GM23338 (cell line): ENCODE measurements at regions not wholly inside any gene's neighbourhood (a gene's known extent, or its start where the extent isn't known, plus 50 kb on each side); places are given as distances from the start of the nearest gene placed in this dataset.

ENCODE experiments used
- ATAC-seq: fragments of 200-7000 bp; cut with Tn5 transposase; 3 replicates; pipeline ENCODE4 v1.9.1; 2020
- DNase-seq: peaks from one replicate; pipeline ENCODE4 v3.0.0-alpha.2; 2015; ENCODE audit warnings: low spot score
- H2AFZ ChIP-seq: fragments of 200-600 bp; sonication (generic); 2 replicates; pipeline ENCODE4 v1.8.0; 2016; ENCODE audit warnings: antibody characterized with exemption, mild to moderate bottlenecking, moderate library complexity
- H3F3A ChIP-seq: fragments of 200-600 bp; sonication (generic); replicated peaks from 2 replicates; pipeline ENCODE4 v1.8.0; 2017; ENCODE audit warnings: antibody characterized with exemption, mixed run types, low read depth
- H3K27ac ChIP-seq: fragments of 200-600 bp; sonication (generic); 2 replicates; pipeline ENCODE4 v1.6.1; 2016; ENCODE audit warnings: low read depth
- H3K27me3 ChIP-seq: fragments of 200-600 bp; sonication (generic); 2 replicates; pipeline ENCODE4 v1.8.0; 2016; ENCODE audit warnings: mild to moderate bottlenecking, mixed run types, moderate library complexity; ENCODE audit not compliant: insufficient read depth
- H3K36me3 ChIP-seq: fragments of 200-600 bp; sonication (generic); 2 replicates; pipeline ENCODE4 v1.8.0; 2016; ENCODE audit warnings: mild to moderate bottlenecking; ENCODE audit not compliant: insufficient read depth
- H3K4me1 ChIP-seq: fragments of 200-600 bp; sonication (generic); 2 replicates; pipeline ENCODE4 v1.8.0; 2016; ENCODE audit warnings: mild to moderate bottlenecking, moderate library complexity; ENCODE audit not compliant: insufficient read depth
- H3K4me2 ChIP-seq: fragments of 200-600 bp; sonication (generic); 2 replicates; pipeline ENCODE4 v1.7.1; 2017; ENCODE audit warnings: mixed run types
- H3K4me3 ChIP-seq: fragments of 200-600 bp; sonication (generic); 2 replicates; pipeline ENCODE4 v1.6.1; 2016; ENCODE audit warnings: mixed run types
- H3K79me2 ChIP-seq: fragments of 200-600 bp; sonication (generic); replicated peaks from 2 replicates; pipeline ENCODE4 v1.8.0; 2017; ENCODE audit warnings: mild to moderate bottlenecking; ENCODE audit not compliant: insufficient read depth
- H3K9me2 ChIP-seq: fragments of 200-600 bp; sonication (generic); 2 replicates; pipeline ENCODE4 v1.8.0; 2017; ENCODE audit not compliant: insufficient read depth
- H4K20me1 ChIP-seq: fragments of 200-600 bp; sonication (generic); replicated peaks from 2 replicates; pipeline ENCODE4 v1.8.0; 2017; ENCODE audit warnings: mild to moderate bottlenecking; ENCODE audit not compliant: insufficient read depth
- H3K27ac Mint-ChIP-seq: 2 replicates; pipeline ENCODE4 v1.8.0; 2020; ENCODE audit warnings: inconsistent platforms, mild to moderate bottlenecking, moderate library complexity, mixed read lengths
- H3K27me3 Mint-ChIP-seq: 3 replicates; pipeline ENCODE4 v1.8.0; 2022; ENCODE audit warnings: low read depth, mild to moderate bottlenecking, moderate library complexity, mixed read lengths, inconsistent platforms; ENCODE audit not compliant: insufficient read depth, poor library complexity
- H3K36me3 Mint-ChIP-seq: 3 replicates; pipeline ENCODE4 v1.8.0; 2021; ENCODE audit warnings: low read depth, mild to moderate bottlenecking, inconsistent platforms, moderate library complexity, mixed read lengths
- H3K4me1 Mint-ChIP-seq: 3 replicates; pipeline ENCODE4 v1.8.0; 2020; ENCODE audit warnings: mild to moderate bottlenecking, inconsistent platforms, mixed read lengths
- H3K4me3 Mint-ChIP-seq: 3 replicates; pipeline ENCODE4 v1.8.0; 2021; ENCODE audit warnings: moderate library complexity, mild to moderate bottlenecking, inconsistent platforms, mixed read lengths
- H3K9me3 Mint-ChIP-seq: 3 replicates; pipeline ENCODE4 v1.8.0; 2020; ENCODE audit warnings: moderate library complexity, mild to moderate bottlenecking, inconsistent platforms, mixed read lengths
- CREB1 ChIP-seq: fragments of 250-450 bp; sonication (Bioruptor Pico); IDR thresholded peaks from 2 replicates; pipeline ENCODE4 v1.5.0; 2020; ENCODE audit warnings: low read depth, mild to moderate bottlenecking, moderate library complexity
- CTCF ChIP-seq, 2 experiments: fragments of 200-600 bp in 1 of 2; sonication (generic) in 1 of 2; conservative IDR thresholded peaks; 2 replicates each; pipeline versions ENCODE4 v1.5.1 to v1.6.1; 2016 to 2017; ENCODE audit warnings: antibody characterized with exemption in 2 of 2, low read depth in 2 of 2, mild to moderate bottlenecking in 2 of 2, moderate library complexity in 1 of 2
- ETS1 ChIP-seq: IDR thresholded peaks from 2 replicates; pipeline ENCODE4 v1.6.1; 2016; ENCODE audit warnings: antibody characterized with exemption
- EZH2phosphoT487 ChIP-seq: fragments of 200-600 bp; sonication (generic); IDR thresholded peaks from one replicate; pipeline ENCODE4 v1.8.1; 2018; ENCODE audit warnings: antibody characterized with exemption; ENCODE audit not compliant: unreplicated experiment
- JUNB ChIP-seq: IDR thresholded peaks from one replicate; pipeline ENCODE4 v1.6.1; 2016; ENCODE audit warnings: antibody characterized with exemption; ENCODE audit not compliant: unreplicated experiment
- NANOG ChIP-seq: IDR thresholded peaks from 2 replicates; pipeline ENCODE4 v1.6.1; 2016; ENCODE audit warnings: antibody characterized with exemption, borderline replicate concordance
- POLR2AphosphoS5 ChIP-seq: IDR thresholded peaks from 2 replicates; pipeline ENCODE4 v1.6.1; 2016; ENCODE audit warnings: antibody characterized with exemption, low read depth
- REST ChIP-seq: IDR thresholded peaks from one replicate; pipeline ENCODE4 v1.6.1; 2018; ENCODE audit warnings: antibody characterized with exemption; ENCODE audit not compliant: unreplicated experiment
- STAT1 ChIP-seq: IDR thresholded peaks from one replicate; pipeline ENCODE4 v1.6.1; 2016; ENCODE audit warnings: antibody characterized with exemption; ENCODE audit not compliant: unreplicated experiment
- ZNF114 ChIP-seq: fragments of 250-450 bp; sonication (Bioruptor Pico); IDR thresholded peaks from 2 replicates; pipeline ENCODE4 v1.5.0; 2020; ENCODE audit warnings: mild to moderate bottlenecking, moderate library complexity
- ZNF331 ChIP-seq: fragments of 250-450 bp; sonication (Bioruptor Pico); IDR thresholded peaks from 2 replicates; pipeline ENCODE4 v1.5.0; 2020; ENCODE audit warnings: low read depth, mild to moderate bottlenecking, moderate library complexity

- Mint-ChIP-seq H3K36me3 (no peaks in the 10 kb centered on the region), H3K27ac (no peak overlapping the region), H3K4me3 (no peak overlapping the region), H3K27me3 (peaks cover 3% of the 10 kb centered on the region), H3K4me1 (no peaks in the 10 kb centered on the region), H3K9me3 (no peaks in the 10 kb centered on the region; the same call in 2 of the 3 replicates)
- no peak overlapping the region for H3K27ac ChIP-seq
- no peaks in the 10 kb centered on the region for H3K79me2 ChIP-seq
- no peaks in the 10 kb centered on the region for H4K20me1 ChIP-seq
- H3K4me2 ChIP-seq: no peak overlapping the region
- DNase-seq (no peak), ATAC-seq (no peak)
- no peak overlapping the region for H2AFZ ChIP-seq
- H3K4me3 ChIP-seq: no peak overlapping the region
- H3K4me1 ChIP-seq: no peaks in the 10 kb centered on the region
- H3K9me2 ChIP-seq: no peaks in the 10 kb centered on the region
- no peak for TF ChIP-seq REST
- H3F3A ChIP-seq: no peaks in the 10 kb centered on the region
- no peaks in the 10 kb centered on the region for H3K36me3 ChIP-seq
- no peaks in the 10 kb centered on the region for H3K27me3 ChIP-seq
Measured at GRCh38 chr10:8417631-8418030, 363.1 kb downstream of the GATA3 start.

GRCh38 chr10:8418631-8419030 is 364.1 kb downstream of the GATA3 start:
- Mint-ChIP-seq H3K9me3 (no peaks in the 10 kb centered on the region; the same call in 2 of the 3 replicates), H3K4me3 (no peak overlapping the region), H3K36me3 (no peaks in the 10 kb centered on the region), H3K4me1 (no peaks in the 10 kb centered on the region), H3K27ac (no peak overlapping the region), H3K27me3 (peaks cover 3% of the 10 kb centered on the region)
- H3F3A ChIP-seq: no peaks in the 10 kb centered on the region
- no peaks in the 10 kb centered on the region for H3K4me1 ChIP-seq
- ATAC-seq: no peak
- H3K4me2 ChIP-seq: no peak overlapping the region
- no peak for DNase-seq
- H3K4me3 ChIP-seq: no peak overlapping the region
- no peak overlapping the region for H3K27ac ChIP-seq
- no peaks in the 10 kb centered on the region for H3K36me3 ChIP-seq
- H4K20me1 ChIP-seq: no peaks in the 10 kb centered on the region
- TF ChIP-seq POLR2AphosphoS5 (no peak), ZNF114 (no peak), CREB1 (no peak), JUNB (no peak)
- H2AFZ ChIP-seq: no peak overlapping the region
- H3K9me2 ChIP-seq: no peaks in the 10 kb centered on the region
- no peaks in the 10 kb centered on the region for H3K27me3 ChIP-seq
- H3K79me2 ChIP-seq: no peaks in the 10 kb centered on the region

- H3K9me2 ChIP-seq: no peaks in the 10 kb centered on the region
- no peaks in the 10 kb centered on the region for H3K27me3 ChIP-seq
- Mint-ChIP-seq H3K36me3 (no peaks in the 10 kb centered on the region), H3K27ac (no peak overlapping the region), H3K4me1 (no peaks in the 10 kb centered on the region), H3K9me3 (no peaks in the 10 kb centered on the region; the same call in 2 of the 3 replicates), H3K27me3 (peaks cover 3% of the 10 kb centered on the region), H3K4me3 (no peak overlapping the region)
- H3K4me3 ChIP-seq: no peak overlapping the region
- no peak for ATAC-seq
- no peak for DNase-seq
- H4K20me1 ChIP-seq: no peaks in the 10 kb centered on the region
- H3K79me2 ChIP-seq: no peaks in the 10 kb centered on the region
- no peak overlapping the region for H3K4me2 ChIP-seq
- H3F3A ChIP-seq: no peaks in the 10 kb centered on the region
- H3K4me1 ChIP-seq: no peaks in the 10 kb centered on the region
- H3K27ac ChIP-seq: no peak overlapping the region
- H2AFZ ChIP-seq: no peak overlapping the region
- no peaks in the 10 kb centered on the region for H3K36me3 ChIP-seq
- no peak for TF ChIP-seq EZH2phosphoT487
- no peak for TF ChIP-seq ZNF114
- TF ChIP-seq CTCF (conservative IDR thresholded peaks at IDR 0.05; ENCODE audit: low read depth in 2 of 2): no peak
- TF ChIP-seq REST: no peak
- TF ChIP-seq NANOG: no peak
- no peak for TF ChIP-seq ETS1
- no peak for TF ChIP-seq POLR2AphosphoS5
- no peak for TF ChIP-seq STAT1
- TF ChIP-seq CREB1: no peak
- TF ChIP-seq ZNF331 (CRISPR knock-in tag): no peak
Measured at GRCh38 chr10:8420182-8420581, 365.7 kb downstream of the GATA3 start.
